ENCODE measurements at regions not wholly inside any gene's neighbourhood (a gene's known extent, or its start where the extent isn't known, plus 50 kb on each side); places are given as distances from the start of the nearest gene placed in this dataset.

- TF ChIP-seq CTCF (conservative IDR thresholded peaks at IDR 0.05; ENCODE audit: low read depth, low read length), result no peak
- TF ChIP-seq BHLHE40 (IDR thresholded peaks at IDR 0.05; ENCODE audit: low read depth, low read length), result no peak
- no peak for TF ChIP-seq RAD21 (IDR thresholded peaks at IDR 0.05; ENCODE audit: low read length)
- TF ChIP-seq CEBPB (IDR thresholded peaks at IDR 0.05; ENCODE audit: low read depth, low read length), result no peak
Measured at GRCh38 chr13:47564041-47564440, 437.0 kb downstream of the SUCLA2 start.
